Thoracic aorta (tissue), 2 donors: ENCODE measurements at regions not wholly inside any gene's neighbourhood (a gene's known extent, or its start where the extent isn't known, plus 50 kb on each side); places are given as distances from the start of the nearest gene placed in this dataset.
"Not testable (repeated sequence)": the region's sequence is repeated elsewhere in the genome, so short reads cannot be mapped to it uniquely, and the experiment has no call there.

Experiments
- ATAC-seq: fragments of 150-250 bp; one replicate; pipeline ENCODE4 v1.8.0; 2017; ENCODE audit warnings: low read depth; ENCODE audit not compliant: insufficient number of reproducible peaks, low FRiP score
- DNase-seq: peaks from one replicate; pipeline ENCODE4 v3.0.0-alpha.2; 2020; ENCODE audit warnings: low spot score
- H3K27ac ChIP-seq, 2 donors: fragments of 200-600 bp; sonication (generic); 1 replicate in 1 of 2; 2 replicates in 1 of 2; pipeline ENCODE4 v1.5.1; 2016; ENCODE audit warnings: mild to moderate bottlenecking in 2 of 2, moderate library complexity in 2 of 2
- H3K27me3 ChIP-seq: fragments of 200-600 bp; sonication (generic); replicated peaks from 2 replicates; pipeline ENCODE4 v1.6.0; 2016; ENCODE audit warnings: mild to moderate bottlenecking; ENCODE audit not compliant: insufficient read depth
- H3K36me3 ChIP-seq: fragments of 200-600 bp; sonication (generic); one replicate; pipeline ENCODE4 v1.5.1; 2016
- H3K4me1 ChIP-seq, 2 donors: fragments of 200-600 bp; sonication (generic); 1 replicate in 1 of 2; 2 replicates in 1 of 2; pipeline versions ENCODE4 v1.5.1 to v1.6.0; 2016; ENCODE audit warnings: low read depth in 2 of 2, mild to moderate bottlenecking in 1 of 2; ENCODE audit not compliant: control insufficient read depth in 1 of 2
- H3K4me3 ChIP-seq: fragments of 200-600 bp; sonication (generic); 2 replicates; pipeline ENCODE4 v1.5.1; 2016; ENCODE audit warnings: mild to moderate bottlenecking
- H3K9me3 ChIP-seq: fragments of 200-600 bp; sonication (generic); 2 replicates; pipeline ENCODE4 v1.5.1; 2016
- CTCF ChIP-seq: fragments of 200-600 bp; sonication (generic); IDR thresholded peaks from one replicate; pipeline ENCODE4 v1.5.1; 2019; ENCODE audit warnings: antibody characterized with exemption

- no peak for ATAC-seq
- Histone ChIP-seq H3K36me3 (no peaks in the 10 kb centered on the region), H3K4me1 (no peaks in the 10 kb centered on the region)
Measured at GRCh38 chr18:1034971-1035370, 130.3 kb downstream of the ADCYAP1 start.

GRCh38 chr18:1036926-1037325 lies 132.3 kb downstream of the ADCYAP1 start:
- DNase-seq: no peak
- Histone ChIP-seq H3K36me3 (no peaks in the 10 kb centered on the region), H3K27me3 (no peaks in the 10 kb centered on the region), H3K4me1 (no peaks in the 10 kb centered on the region), H3K4me3 (no peak overlapping the region), H3K27ac (no peak overlapping the region), H3K9me3 (no peaks in the 10 kb centered on the region)
- TF ChIP-seq CTCF: no peak
- ATAC-seq: no peak

More at GRCh38 chr18:1034971-1035370, 130.3 kb downstream of the ADCYAP1 start:
- H3K9me3 ChIP-seq: no peaks in the 10 kb centered on the region
- no peak overlapping the region for H3K27ac ChIP-seq
- no peak for TF ChIP-seq CTCF
- no peak for DNase-seq
- no peaks in the 10 kb centered on the region for H3K27me3 ChIP-seq
- H3K4me3 ChIP-seq: no peak overlapping the region

- Histone ChIP-seq H3K4me1 (no peaks in the 10 kb centered on the region), H3K27me3 (no peaks in the 10 kb centered on the region), H3K36me3 (no peaks in the 10 kb centered on the region), H3K4me3 (no peak overlapping the region), H3K27ac (no peak overlapping the region), H3K9me3 (no peaks in the 10 kb centered on the region)
- DNase-seq: no peak
- TF ChIP-seq CTCF: no peak
- no peak for ATAC-seq
Measured at GRCh38 chr18:1037776-1038175, 133.1 kb downstream of the ADCYAP1 start.

GRCh38 chr18:1039421-1039820 lies 134.8 kb downstream of the ADCYAP1 start:
- Histone ChIP-seq H3K9me3 (no peaks in the 10 kb centered on the region), H3K4me1 (no peaks in the 10 kb centered on the region), H3K36me3 (no peaks in the 10 kb centered on the region), H3K27ac (no peak overlapping the region), H3K4me3 (no peak overlapping the region), H3K27me3 (no peaks in the 10 kb centered on the region)
- no peak for TF ChIP-seq CTCF
- ATAC-seq (no peak), DNase-seq (no peak)

GRCh38 chr18:1043039-1043438 lies 138.4 kb downstream of the ADCYAP1 start:
- H3K4me1 ChIP-seq, H3K9me3 ChIP-seq, H3K36me3 ChIP-seq, H3K27me3 ChIP-seq, H3K27ac ChIP-seq, H3K4me3 ChIP-seq, ATAC-seq, DNase-seq: not testable (repeated sequence)

GRCh38 chr18:1045658-1046057 lies 141.0 kb downstream of the ADCYAP1 start:
- Histone ChIP-seq H3K27ac (no peak overlapping the region), H3K36me3 (no peaks in the 10 kb centered on the region), H3K4me1 (no peaks in the 10 kb centered on the region), H3K4me3 (no peak overlapping the region), H3K27me3 (no peaks in the 10 kb centered on the region), H3K9me3 (no peaks in the 10 kb centered on the region)
- ATAC-seq: no peak
- DNase-seq: no peak
- TF ChIP-seq CTCF: no peak
